Neuronal stem cell (in vitro differentiated cells): ENCODE measurements at regions not wholly inside any gene's neighbourhood (a gene's known extent, or its start where the extent isn't known, plus 50 kb on each side); places are given as distances from the start of the nearest gene placed in this dataset.
A peak's percentile ranks its signal among the peaks of the same experiment; 100 is the strongest.

Source experiments
- DNase-seq: peaks from one replicate; pipeline ENCODE4 v3.0.0-alpha.2; 2013; ENCODE audit warnings: low spot score
- H2AFZ ChIP-seq: one replicate; pipeline ENCODE4 v1.6.1; 2013; ENCODE audit warnings: mild to moderate bottlenecking, low read length, inconsistent platforms
- H2AK5ac ChIP-seq: 2 replicates; pipeline ENCODE4 v1.6.1; 2013; ENCODE audit warnings: low read depth, mild to moderate bottlenecking, inconsistent platforms, low read length, moderate library complexity, mixed read lengths
- H2BK120ac ChIP-seq: 2 replicates; pipeline ENCODE4 v1.6.1; 2013; ENCODE audit warnings: low read depth, mild to moderate bottlenecking, inconsistent platforms, low read length, moderate library complexity, mixed read lengths
- H2BK12ac ChIP-seq: one replicate; pipeline ENCODE4 v1.6.1; 2013; ENCODE audit warnings: low read length, inconsistent platforms
- H2BK15ac ChIP-seq: 2 replicates; pipeline ENCODE4 v1.6.1; 2013; ENCODE audit warnings: mild to moderate bottlenecking, low read length, inconsistent platforms, mixed read lengths
- H2BK5ac ChIP-seq: one replicate; pipeline ENCODE4 v1.6.1; 2013; ENCODE audit warnings: inconsistent platforms, mild to moderate bottlenecking, low read length, moderate library complexity
- H3K14ac ChIP-seq: one replicate; pipeline ENCODE4 v1.6.1; 2013; ENCODE audit warnings: low read length, inconsistent platforms
- H3K18ac ChIP-seq: 2 replicates; pipeline ENCODE4 v1.6.1; 2013; ENCODE audit warnings: low read length, inconsistent platforms
- H3K23ac ChIP-seq: 2 replicates; pipeline ENCODE4 v1.6.1; 2013; ENCODE audit warnings: low read depth, mild to moderate bottlenecking, mixed read lengths, low read length, inconsistent platforms; ENCODE audit not compliant: poor library complexity
- H3K27ac ChIP-seq: replicated peaks from 3 replicates; pipeline ENCODE4 v1.5.1; 2013; ENCODE audit warnings: low read length, inconsistent platforms
- H3K27me3 ChIP-seq, 3 experiments: 2 replicates each; pipeline ENCODE4 v1.6.1; 2013; ENCODE audit warnings: low read length in 3 of 3, mild to moderate bottlenecking in 2 of 3, inconsistent platforms in 1 of 3, low read depth in 1 of 3, mixed read lengths in 1 of 3, moderate library complexity in 1 of 3; ENCODE audit not compliant: control insufficient read depth in 3 of 3, insufficient read depth in 3 of 3
- H3K36me3 ChIP-seq, 2 donors: replicated peaks in 1 of 2; 2 replicates each; pipeline ENCODE4 v1.6.1; 2013; ENCODE audit warnings: low read length in 2 of 2; ENCODE audit not compliant: control insufficient read depth in 2 of 2, insufficient read depth in 2 of 2
- H3K4ac ChIP-seq: 2 replicates; pipeline ENCODE4 v1.6.1; 2013; ENCODE audit warnings: inconsistent platforms, mild to moderate bottlenecking, low read length, moderate library complexity
- H3K4me1 ChIP-seq, 2 donors: 1 replicate in 1 of 2; 2 replicates in 1 of 2; pipeline ENCODE4 v1.6.1; 2013; ENCODE audit warnings: low read length in 2 of 2, low read depth in 1 of 2; ENCODE audit not compliant: control insufficient read depth in 2 of 2, insufficient read depth in 1 of 2
- H3K4me2 ChIP-seq: one replicate; pipeline ENCODE4 v1.6.1; 2013; ENCODE audit warnings: mild to moderate bottlenecking, low read length, inconsistent platforms; ENCODE audit not compliant: insufficient read depth, poor library complexity, severe bottlenecking
- H3K4me3 ChIP-seq, 2 donors: 2 replicates each; pipeline ENCODE4 v1.5.1; 2013; ENCODE audit warnings: low read length in 2 of 2, mild to moderate bottlenecking in 2 of 2, inconsistent platforms in 1 of 2, moderate library complexity in 1 of 2
- H3K79me1 ChIP-seq: one replicate; pipeline ENCODE4 v1.6.1; 2013; ENCODE audit warnings: low read depth, mild to moderate bottlenecking, inconsistent platforms, low read length, moderate library complexity
- H3K9ac ChIP-seq: one replicate; pipeline ENCODE4 v1.6.1; 2013; ENCODE audit warnings: mild to moderate bottlenecking, low read depth, low read length, inconsistent platforms; ENCODE audit not compliant: poor library complexity
- H3K9me3 ChIP-seq, 2 donors: replicated peaks in 1 of 2; 2 replicates each; pipeline versions ENCODE3 to v1.6.1; 2013; ENCODE audit warnings: low read length in 2 of 2, mild to moderate bottlenecking in 2 of 2, inconsistent platforms in 1 of 2, low read depth in 1 of 2, mixed read lengths in 1 of 2, moderate library complexity in 1 of 2; ENCODE audit not compliant: control insufficient read depth in 2 of 2, insufficient read depth in 1 of 2
- H4K8ac ChIP-seq: one replicate; pipeline ENCODE4 v1.6.1; 2013; ENCODE audit warnings: low read depth, mild to moderate bottlenecking, inconsistent platforms, low read length, moderate library complexity
- H4K91ac ChIP-seq: one replicate; pipeline ENCODE4 v1.6.1; 2013; ENCODE audit warnings: low read length, low read depth, mild to moderate bottlenecking, inconsistent platforms; ENCODE audit not compliant: poor library complexity
- WGBS, 2 donors: extraction: QIAGEN DNeasy Blood & Tissue Kit; methylation state at CpG; one replicate each; pipeline ENCODE4 v1.1.7; 2013; ENCODE audit warnings: missing lambda C conversion rate in 2 of 2, mixed read lengths in 1 of 2; ENCODE audit not compliant: insufficient read length in 2 of 2, insufficient replicate concordance in 1 of 2; ENCODE audit errors: extremely low coverage in 2 of 2; 5-methylcytosine and 5-hydroxymethylcytosine counted together

DNA sequence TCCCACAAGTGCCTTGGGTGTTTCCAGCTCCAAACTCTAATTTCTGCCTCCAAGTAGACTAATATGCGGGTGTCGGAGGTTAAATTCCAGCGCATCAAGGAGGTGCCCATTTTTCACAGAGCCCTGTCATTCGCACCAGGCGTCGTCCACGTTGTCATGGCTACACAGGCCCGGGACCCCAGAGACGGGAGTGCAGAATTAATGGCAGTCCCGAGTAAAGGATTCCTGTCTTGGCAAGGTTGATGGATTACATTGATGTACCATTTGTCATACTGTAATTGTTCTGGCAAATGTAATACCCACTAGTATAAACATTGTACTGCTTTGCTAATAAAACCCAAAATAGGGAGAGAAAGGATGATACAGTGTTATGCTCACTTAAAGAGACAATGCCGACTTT lies 222.9 kb upstream of the MYL2 start:
- Histone ChIP-seq H3K79me1 (no peaks in the 10 kb centered on the region), H3K27ac (no peak overlapping the region), H3K27me3 (peaks cover 0 to 5% (median 0%) of the 10 kb centered on the region in 3 experiments)

DNA sequence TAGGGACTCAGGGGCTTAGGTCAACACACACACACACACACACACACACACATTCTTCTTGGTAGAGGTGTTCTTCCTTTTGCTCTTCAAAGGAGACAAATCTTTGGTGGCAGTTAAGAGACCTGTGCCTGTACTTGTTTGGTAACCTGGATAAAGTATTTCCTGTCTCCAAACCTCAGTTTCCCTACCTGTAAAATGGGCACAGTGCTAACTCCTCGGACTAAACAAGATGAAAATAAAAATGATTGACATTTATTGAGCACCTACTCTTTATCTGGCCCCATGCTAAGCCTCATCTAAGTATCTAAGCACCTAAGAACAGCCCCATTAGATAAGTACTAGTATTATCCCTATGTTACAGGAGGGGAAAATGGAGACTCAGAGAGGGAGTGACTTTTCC lies 220.8 kb upstream of the MYL2 start:
- Histone ChIP-seq H3K4me3 (no peak overlapping the region), H3K18ac (no peak overlapping the region), H2BK5ac (no peak overlapping the region), H3K79me1 (no peaks in the 10 kb centered on the region), H3K23ac (no peak overlapping the region), H4K91ac (no peak overlapping the region), H2AFZ (no peak overlapping the region), H2BK15ac (no peak overlapping the region), H2BK12ac (no peak overlapping the region), H3K9ac (no peak overlapping the region), H3K4me2 (no peak overlapping the region), H3K4ac (no peak overlapping the region), H3K36me3 (no peaks in the 10 kb centered on the region), H4K8ac (no peak overlapping the region), H3K14ac (no peak overlapping the region), H3K27me3 (peaks cover 0 to 5% (median 0%) of the 10 kb centered on the region in 3 experiments), H3K4me1 (peaks cover 7 to 13% of the 10 kb centered on the region in 2 donors), H3K27ac (no peak overlapping the region), H3K9me3 (no peaks in the 10 kb centered on the region), H2BK120ac (no peak overlapping the region), H2AK5ac (no peak overlapping the region)
- DNase-seq = no peak
- WGBS, 2 donors = no CpG with 5 or more reads among the region's 1 CpG

More for the DNA sequence above, 222.9 kb upstream of the MYL2 start:
- H3K18ac ChIP-seq = peak overlapping the region; percentile 76
- H3K36me3 ChIP-seq = no peaks in the 10 kb centered on the region
- no peak overlapping the region for H2BK120ac ChIP-seq
- no peak overlapping the region for H3K14ac ChIP-seq
- no CpG with 5 or more reads among the region's 11 CpGs for WGBS, 2 donors
- H3K4me3 ChIP-seq = no peak overlapping the region
- no peak overlapping the region for H2BK12ac ChIP-seq
- H3K4ac ChIP-seq = no peak overlapping the region
- H2AK5ac ChIP-seq = no peak overlapping the region
- no peak for DNase-seq
- H2BK15ac ChIP-seq = no peak overlapping the region
- H3K9ac ChIP-seq = no peak overlapping the region
- H2BK5ac ChIP-seq = no peak overlapping the region
- no peak overlapping the region for H4K91ac ChIP-seq
- no peak overlapping the region for H3K23ac ChIP-seq
- H3K4me1 ChIP-seq = peaks cover 7 to 13% of the 10 kb centered on the region in 2 donors
- no peaks in the 10 kb centered on the region for H3K9me3 ChIP-seq
- no peak overlapping the region for H4K8ac ChIP-seq
- no peak overlapping the region for H3K4me2 ChIP-seq
- no peak overlapping the region for H2AFZ ChIP-seq

DNA sequence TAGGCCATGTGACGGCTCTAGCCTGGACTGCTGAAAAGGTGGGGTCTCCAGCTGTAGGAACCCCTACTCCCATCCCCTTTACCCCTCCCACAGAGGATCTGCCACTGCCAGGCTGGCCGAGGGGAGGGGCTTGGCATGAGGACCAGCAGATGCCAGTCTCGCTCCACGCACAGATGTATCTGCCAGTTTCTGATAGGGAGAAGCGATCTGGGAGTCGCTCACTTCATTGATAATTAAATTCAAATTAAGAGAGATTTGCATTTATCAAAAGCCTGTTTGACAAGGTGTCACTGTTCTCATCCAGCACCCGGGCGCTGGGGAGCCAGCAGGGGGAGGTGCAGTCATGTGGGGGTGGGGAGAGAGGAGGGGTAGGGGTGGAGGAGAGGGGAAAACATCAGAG lies 217.6 kb upstream of the MYL2 start:
- H4K8ac ChIP-seq = no peak overlapping the region
- H3K9me3 ChIP-seq = peaks cover 5 to 9% of the 10 kb centered on the region in 2 donors
- H3K18ac ChIP-seq = no peak overlapping the region
- H3K4me2 ChIP-seq = no peak overlapping the region
- no peaks in the 10 kb centered on the region for H3K36me3 ChIP-seq
- no peak overlapping the region for H3K9ac ChIP-seq
- H3K27ac ChIP-seq = no peak overlapping the region
- H2BK120ac ChIP-seq = no peak overlapping the region
- WGBS, 2 donors = no CpG with 5 or more reads among the region's 8 CpGs
- H3K4me1 ChIP-seq = peaks cover 2 to 8% of the 10 kb centered on the region in 2 donors
- no peak overlapping the region for H2BK15ac ChIP-seq
- no peak overlapping the region for H3K14ac ChIP-seq
- peaks cover 0 to 4% (median 0%) of the 10 kb centered on the region in 3 experiments for H3K27me3 ChIP-seq
- H3K4ac ChIP-seq = no peak overlapping the region
- DNase-seq = no peak
- H3K4me3 ChIP-seq = no peak overlapping the region
- no peak overlapping the region for H2AFZ ChIP-seq
- no peak overlapping the region for H2AK5ac ChIP-seq
- no peaks in the 10 kb centered on the region for H3K79me1 ChIP-seq
- H4K91ac ChIP-seq = no peak overlapping the region
- no peak overlapping the region for H3K23ac ChIP-seq
- H2BK5ac ChIP-seq = no peak overlapping the region
- H2BK12ac ChIP-seq = no peak overlapping the region

DNA sequence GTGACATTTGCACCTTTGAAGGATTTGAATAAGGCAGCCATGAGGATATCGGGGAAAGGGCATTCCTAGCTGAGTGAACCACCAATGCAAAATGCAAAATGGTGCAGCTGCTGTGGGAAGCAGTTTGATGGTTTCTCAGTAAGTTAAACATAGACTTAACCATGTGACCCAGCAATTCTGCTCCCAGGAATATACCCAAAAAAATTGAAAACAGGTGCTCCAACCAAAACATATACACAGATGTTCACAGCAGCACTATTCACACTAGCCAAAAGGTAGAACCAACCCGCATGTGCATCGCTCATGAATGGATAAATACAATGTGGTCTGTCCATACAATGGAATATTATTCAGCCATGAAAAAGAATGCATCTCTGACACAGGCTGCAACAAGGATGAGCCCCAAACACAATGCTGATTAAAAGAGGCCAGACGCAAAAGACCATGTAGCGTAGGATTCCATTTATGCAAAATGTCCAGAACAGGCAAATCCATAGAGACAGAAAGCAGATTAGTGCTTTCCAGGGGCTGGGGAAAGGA lies 215.0 kb upstream of the MYL2 start:
- Histone ChIP-seq H3K27ac (no peak overlapping the region), H3K9ac (no peak overlapping the region), H2BK12ac (no peak overlapping the region), H3K4me1 (peaks cover 0 to 4% of the 10 kb centered on the region in 2 donors), H3K4me2 (no peak overlapping the region), H3K23ac (no peak overlapping the region), H3K36me3 (no peaks in the 10 kb centered on the region), H2BK120ac (no peak overlapping the region), H3K4me3 (no peak overlapping the region), H3K79me1 (no peaks in the 10 kb centered on the region), H3K4ac (no peak overlapping the region), H2BK5ac (no peak overlapping the region), H3K27me3 (no peaks in the 10 kb centered on the region), H3K14ac (no peak overlapping the region), H2BK15ac (no peak overlapping the region), H4K8ac (no peak overlapping the region), H2AFZ (no peak overlapping the region), H3K9me3 (peaks cover 5 to 9% of the 10 kb centered on the region in 2 donors), H2AK5ac (no peak overlapping the region), H3K18ac (no peak overlapping the region), H4K91ac (no peak overlapping the region)
- no CpG with 5 or more reads among the region's 5 CpGs for WGBS, 2 donors
- DNase-seq = no peak
